Epithelial cell of proximal tubule (primary cell): ENCODE measurements at regions not wholly inside any gene's neighbourhood (a gene's known extent, or its start where the extent isn't known, plus 50 kb on each side); places are given as distances from the start of the nearest gene placed in this dataset.

Experiments
- DNase-seq: peaks from one replicate; pipeline ENCODE4 v3.0.0-alpha.2; 2011; ENCODE audit warnings: low read depth
- H3K4me3 ChIP-seq: 2 replicates; pipeline ENCODE4 v1.5.1; 2011; ENCODE audit warnings: low read depth, mild to moderate bottlenecking, low read length
- TF ChIP-seq, protein P1 (sequence below): conservative IDR thresholded peaks from 2 replicates; pipeline ENCODE4 v1.5.1; 2012; ENCODE audit warnings: low read depth, mild to moderate bottlenecking, low read length

DNA sequence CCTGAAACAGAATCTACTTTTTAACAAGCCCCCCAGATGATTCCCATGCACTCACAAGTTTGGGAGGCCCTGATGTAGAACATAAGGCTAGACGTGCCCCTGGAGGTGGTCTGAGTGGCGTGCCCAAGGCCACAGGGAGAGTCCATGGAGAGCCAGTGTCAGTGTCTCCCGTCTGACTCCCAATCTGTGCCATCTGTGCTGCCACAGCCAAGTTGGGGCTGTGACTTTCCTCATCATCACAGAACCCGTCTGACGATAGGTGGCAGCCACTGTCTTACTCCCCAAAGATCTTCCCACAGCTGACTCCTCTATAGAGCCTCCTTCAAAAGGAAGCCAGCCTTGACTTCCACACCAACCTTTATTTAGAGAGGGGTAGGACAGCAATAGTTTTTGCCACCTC lies 470.5 kb downstream of the SOX6 start:
- no peak for DNase-seq
- H3K4me3 ChIP-seq = no peak overlapping the region
- TF ChIP-seq, protein P1, sequence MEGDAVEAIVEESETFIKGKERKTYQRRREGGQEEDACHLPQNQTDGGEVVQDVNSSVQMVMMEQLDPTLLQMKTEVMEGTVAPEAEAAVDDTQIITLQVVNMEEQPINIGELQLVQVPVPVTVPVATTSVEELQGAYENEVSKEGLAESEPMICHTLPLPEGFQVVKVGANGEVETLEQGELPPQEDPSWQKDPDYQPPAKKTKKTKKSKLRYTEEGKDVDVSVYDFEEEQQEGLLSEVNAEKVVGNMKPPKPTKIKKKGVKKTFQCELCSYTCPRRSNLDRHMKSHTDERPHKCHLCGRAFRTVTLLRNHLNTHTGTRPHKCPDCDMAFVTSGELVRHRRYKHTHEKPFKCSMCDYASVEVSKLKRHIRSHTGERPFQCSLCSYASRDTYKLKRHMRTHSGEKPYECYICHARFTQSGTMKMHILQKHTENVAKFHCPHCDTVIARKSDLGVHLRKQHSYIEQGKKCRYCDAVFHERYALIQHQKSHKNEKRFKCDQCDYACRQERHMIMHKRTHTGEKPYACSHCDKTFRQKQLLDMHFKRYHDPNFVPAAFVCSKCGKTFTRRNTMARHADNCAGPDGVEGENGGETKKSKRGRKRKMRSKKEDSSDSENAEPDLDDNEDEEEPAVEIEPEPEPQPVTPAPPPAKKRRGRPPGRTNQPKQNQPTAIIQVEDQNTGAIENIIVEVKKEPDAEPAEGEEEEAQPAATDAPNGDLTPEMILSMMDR = no peak

DNA sequence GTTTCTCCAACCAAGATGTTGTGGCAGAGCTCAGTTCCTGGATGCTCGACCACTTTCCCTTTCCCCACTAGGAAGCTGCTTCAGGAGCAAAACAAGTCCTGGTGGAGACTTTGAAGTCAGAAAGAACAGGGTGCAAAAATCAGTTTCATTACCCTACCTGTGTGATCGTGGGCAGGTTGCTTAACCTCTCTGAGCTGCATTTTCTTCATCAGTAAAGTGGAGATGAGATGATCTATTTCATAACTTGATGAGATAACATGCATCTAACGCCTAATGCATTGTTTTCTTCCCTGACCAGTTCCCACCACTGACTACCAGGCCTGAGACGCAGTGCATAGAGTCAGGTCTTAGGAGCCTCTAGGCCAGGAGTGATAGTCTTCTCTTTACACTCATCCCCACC lies 470.0 kb downstream of the SOX6 start:
- DNase-seq = no peak
- H3K4me3 ChIP-seq = no peak overlapping the region
- TF ChIP-seq, protein P1 = no peak

DNA sequence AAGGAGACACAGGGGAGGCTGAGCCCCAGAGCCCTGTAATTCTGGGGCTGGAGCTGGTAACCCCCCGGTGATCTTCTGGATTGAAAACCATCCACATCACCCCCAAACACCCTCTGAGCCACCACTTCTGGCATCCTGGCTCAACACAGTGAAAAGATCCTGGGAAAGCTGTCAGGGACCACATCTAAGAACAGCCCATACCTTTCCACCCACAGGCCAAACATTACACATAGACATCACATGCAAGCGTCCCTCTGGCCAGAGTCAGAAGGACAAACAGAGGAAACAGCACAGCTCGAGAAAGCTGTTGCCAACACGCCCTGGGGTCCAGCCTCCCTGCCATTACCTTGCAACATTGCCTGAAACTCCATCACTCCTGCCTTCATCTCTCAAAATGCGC lies 469.5 kb downstream of the SOX6 start:
- H3K4me3 ChIP-seq = no peak overlapping the region
- no peak for DNase-seq
- TF ChIP-seq, protein P1 = no peak

DNA sequence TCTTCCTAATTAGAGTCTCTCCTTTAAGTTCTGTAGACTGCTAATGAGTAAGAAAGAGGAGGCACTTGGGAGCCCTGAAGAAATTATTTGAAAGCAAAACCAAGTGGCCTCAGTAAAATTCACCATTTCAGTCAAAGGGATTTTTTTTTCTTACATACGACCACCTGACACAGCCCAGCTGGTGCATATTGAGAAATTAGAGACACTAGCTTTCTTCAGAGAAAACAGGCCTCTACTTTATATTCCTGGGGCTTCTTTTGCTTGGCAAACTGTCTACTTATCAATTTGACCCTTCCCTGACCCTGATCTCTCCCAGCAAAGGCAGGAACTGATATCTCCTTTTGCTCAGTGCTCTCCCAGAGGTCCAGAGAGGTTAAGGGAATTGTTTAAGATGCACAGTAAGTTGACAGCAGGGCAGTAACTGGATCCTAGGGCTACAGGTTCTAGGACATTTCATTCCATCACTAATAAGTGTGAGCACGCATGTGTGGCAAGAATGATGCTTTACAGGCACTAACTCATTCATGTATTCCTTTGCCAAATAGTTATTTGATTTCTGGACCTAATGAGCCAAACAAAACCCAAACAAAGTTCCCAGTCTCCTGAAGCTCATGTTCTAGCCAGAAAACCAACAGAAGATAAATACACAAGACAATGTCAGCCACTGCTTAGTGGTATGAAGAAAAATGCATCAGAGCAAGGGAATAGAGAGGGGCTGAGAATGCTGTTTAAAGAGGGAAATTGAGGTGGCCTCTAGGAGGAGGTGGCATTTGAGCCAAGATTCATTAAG lies 467.6 kb downstream of the SOX6 start:
- no peak for DNase-seq
- TF ChIP-seq, protein P1 = no peak
- H3K4me3 ChIP-seq = no peak overlapping the region

DNA sequence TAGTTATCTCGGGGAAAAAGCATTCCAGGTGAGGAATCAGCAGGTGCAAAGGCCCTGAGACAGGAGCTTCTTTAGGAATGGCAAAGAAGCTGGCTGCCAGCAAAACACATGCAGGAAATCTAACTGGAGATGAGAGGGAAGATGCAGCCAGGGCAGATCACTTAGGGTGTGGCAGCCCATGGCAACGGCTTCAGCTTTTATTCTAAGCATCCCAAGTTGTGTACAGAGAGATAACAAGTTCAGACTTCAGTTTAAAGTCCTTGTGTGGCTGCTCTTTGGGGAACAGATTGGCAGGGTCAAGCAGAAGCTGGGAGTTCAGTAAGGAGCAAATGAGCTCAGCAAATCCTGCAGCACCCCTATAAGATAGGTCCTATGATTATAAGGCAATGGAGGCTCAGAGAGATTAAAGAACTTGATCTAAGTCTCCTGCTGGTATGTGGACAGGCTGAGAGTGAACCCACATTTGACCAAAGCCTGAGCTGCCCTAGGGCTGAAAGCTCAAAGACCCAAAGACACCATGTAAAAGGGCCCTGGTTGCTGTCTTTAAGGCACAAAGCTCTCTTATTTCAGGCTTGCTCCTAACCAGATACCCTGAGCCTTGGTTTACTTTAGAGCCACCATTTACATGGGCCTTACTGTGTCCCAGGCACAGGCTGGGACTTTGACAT lies 466.8 kb downstream of the SOX6 start:
- no peak for DNase-seq
- no peak overlapping the region for H3K4me3 ChIP-seq
- TF ChIP-seq, protein P1 = no peak

DNA sequence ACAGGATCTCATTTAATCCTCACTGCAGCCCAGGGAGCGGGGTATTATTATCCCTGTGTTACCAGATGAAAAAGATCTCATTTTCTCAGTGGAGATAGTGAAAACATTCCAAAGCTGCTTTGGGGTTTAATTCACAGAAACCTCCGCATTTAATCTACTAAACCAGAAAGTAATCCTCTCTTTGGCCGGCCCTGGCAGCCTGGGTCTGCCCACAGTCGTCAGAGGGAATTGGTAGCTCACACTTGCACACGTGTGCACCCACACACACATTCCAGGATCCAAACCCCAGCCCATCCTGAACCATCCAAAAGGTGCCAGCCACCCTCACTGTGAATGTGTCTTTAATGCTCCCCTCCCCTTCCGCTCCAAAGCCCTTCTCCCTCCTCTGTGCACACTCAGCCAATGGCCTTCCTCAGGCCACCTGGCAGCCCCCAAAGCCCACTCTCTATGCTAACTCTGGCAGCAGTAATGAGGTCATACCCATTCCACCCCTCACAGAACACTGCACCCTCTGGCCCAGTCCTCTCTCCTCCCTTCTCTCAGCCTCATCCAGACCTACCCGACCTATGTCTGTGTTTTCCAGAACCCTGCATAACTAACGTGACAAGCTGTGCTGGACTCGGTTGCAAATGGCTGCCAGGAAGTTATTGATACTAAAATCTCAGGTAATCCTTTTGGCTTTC lies 466.2 kb downstream of the SOX6 start:
- no peak for DNase-seq
- TF ChIP-seq, protein P1 = no peak

More for the DNA sequence above, 466.2 kb downstream of the SOX6 start:
- H3K4me3 ChIP-seq = no peak overlapping the region
